ENCODE measurements at regions not wholly inside any gene's neighbourhood (a gene's known extent, or its start where the extent isn't known, plus 50 kb on each side); places are given as distances from the start of the nearest gene placed in this dataset.
A peak's percentile ranks its signal among the peaks of the same experiment; 100 is the strongest.
"Not testable (repeated sequence)": the region's sequence is repeated elsewhere in the genome, so short reads cannot be mapped to it uniquely, and the experiment has no call there.

- no peak for DNase-seq (ENCODE audit: low read depth)
Measured at GRCh38 chr14:58752771-58753201, 115.0 kb downstream of the DACT1 start.

- no peak for DNase-seq (ENCODE audit: low read depth)
Measured at GRCh38 chr14:58755031-58755925, 117.5 kb downstream of the DACT1 start.

DNA sequence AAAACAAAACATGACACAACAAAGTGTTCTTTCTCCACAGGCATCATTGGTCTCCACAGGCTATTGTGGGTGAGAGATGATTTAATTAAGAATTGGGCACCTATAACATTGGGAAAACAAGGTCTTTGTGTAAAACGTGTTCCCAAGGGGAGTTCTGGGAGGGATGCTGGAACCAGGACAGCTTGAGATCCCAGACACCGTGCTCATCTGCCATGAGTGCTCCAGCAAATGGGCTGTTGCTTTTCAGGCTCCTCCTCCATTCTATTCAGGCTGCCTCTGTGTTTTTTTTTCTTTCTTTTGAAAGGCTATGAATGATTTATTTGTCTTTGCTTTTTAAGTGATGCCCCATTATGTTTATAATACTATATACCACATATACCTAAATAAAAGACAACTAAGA lies 122.4 kb downstream of the DACT1 start:
- no peak for DNase-seq (ENCODE audit: low read depth)

DNA sequence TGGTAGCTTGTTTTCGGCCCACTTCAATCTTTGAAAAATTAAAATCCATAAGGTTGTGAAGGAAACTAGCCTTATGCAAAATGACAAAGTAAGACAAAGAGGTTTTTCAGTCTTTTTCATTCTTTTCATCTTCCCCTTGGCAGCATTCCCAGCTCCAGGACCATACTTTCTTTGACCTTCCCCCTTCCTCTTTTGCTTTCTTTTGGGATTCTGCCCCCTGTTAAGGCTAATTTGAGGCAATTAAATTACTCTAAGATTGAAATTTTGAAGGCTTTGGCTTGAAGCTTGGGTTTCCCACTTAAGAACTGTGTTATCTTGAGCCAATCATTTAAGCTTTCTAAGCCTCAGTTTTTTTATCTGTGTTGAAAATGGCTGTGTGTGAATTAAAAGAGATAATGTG lies 124.9 kb downstream of the DACT1 start:
- DNase-seq (ENCODE audit: low read depth), result no peak

GRCh38 chr14:58763210-58763609 lies 125.4 kb downstream of the DACT1 start:
- no peak for DNase-seq (ENCODE audit: low read depth)

- DNase-seq (ENCODE audit: low read depth), result no peak
Measured at GRCh38 chr14:58765418-58765831, 127.7 kb downstream of the DACT1 start.

GRCh38 chr14:58765843-58766242 lies 128.1 kb downstream of the DACT1 start:
- no peak for DNase-seq (ENCODE audit: low read depth)

GRCh38 chr14:58769011-58769643 lies 131.4 kb downstream of the DACT1 start:
- DNase-seq (ENCODE audit: low read depth), result no peak

- no peak for DNase-seq (ENCODE audit: low read depth)
Measured at GRCh38 chr14:58769771-58770170, 132.0 kb downstream of the DACT1 start.

- DNase-seq (ENCODE audit: low read depth), result no peak
Measured at GRCh38 chr14:58770491-58770982, 132.8 kb downstream of the DACT1 start.

DNA sequence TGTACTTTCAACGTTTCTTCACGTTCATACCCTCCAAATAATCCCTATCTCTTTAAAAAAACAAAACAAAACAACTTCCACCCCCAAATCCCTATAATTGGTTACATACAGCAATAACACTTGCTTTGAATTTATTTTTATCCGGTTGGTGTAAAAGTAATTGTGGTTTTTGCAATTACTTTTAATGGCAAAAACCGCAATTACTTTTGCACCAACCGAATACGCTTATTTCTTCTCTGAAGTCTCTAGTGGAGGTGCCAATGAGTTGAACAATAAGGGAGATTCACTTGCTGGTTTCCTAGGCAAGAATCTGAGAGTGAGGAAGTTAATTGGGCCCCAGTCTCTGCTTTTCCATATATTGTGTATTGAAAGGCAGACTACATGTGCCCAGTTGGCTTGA lies 133.3 kb downstream of the DACT1 start:
- DNase-seq (ENCODE audit: low read depth), result no peak

DNA sequence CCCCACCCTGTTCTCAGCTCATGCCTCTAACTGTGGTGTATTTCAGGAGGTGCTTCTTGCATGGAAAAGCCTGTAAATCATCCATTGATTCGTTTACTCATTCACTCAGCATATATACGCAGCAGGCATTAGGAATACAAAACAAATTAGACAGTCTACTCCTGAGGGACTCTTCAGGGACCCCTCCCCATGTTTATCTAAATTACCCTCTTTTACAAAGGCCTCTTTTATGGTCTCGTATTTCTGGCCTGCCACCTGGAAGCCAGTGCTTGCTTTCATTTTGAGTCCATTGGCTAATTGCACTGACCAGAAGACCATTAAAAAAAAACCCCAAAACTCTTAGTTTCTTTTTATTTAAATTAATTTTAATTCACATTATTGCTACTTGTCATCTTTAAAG lies 134.4 kb downstream of the DACT1 start:
- no peak for DNase-seq (ENCODE audit: low read depth)

- DNase-seq (ENCODE audit: low read depth), result peak; percentile 70
Measured at GRCh38 chr14:58772794-58773620, 135.2 kb downstream of the DACT1 start.

DNA sequence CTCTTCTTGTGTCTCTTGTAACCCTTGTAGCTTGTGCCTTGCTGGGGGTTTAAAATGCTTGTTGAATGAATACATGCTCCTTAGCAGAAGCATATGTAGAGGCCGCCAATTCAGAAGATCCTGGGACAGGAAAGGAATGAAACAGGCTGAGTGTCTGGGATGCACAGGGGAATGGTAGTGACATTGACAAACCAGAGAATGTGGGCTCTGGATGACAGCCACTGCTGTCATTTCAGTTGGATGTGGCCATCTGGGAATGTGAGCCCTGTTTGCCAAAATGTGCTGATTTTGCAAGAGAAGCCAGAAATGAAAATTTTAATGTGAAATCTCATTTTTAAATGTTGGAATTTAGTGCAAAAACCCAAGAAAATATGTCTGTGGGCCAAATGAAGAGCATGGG lies 136.8 kb downstream of the DACT1 start:
- no peak for DNase-seq (ENCODE audit: low read depth)

- not testable (repeated sequence) for DNase-seq (ENCODE audit: low read depth)
Measured at GRCh38 chr14:58775130-58775529, 137.4 kb downstream of the DACT1 start.

- DNase-seq (ENCODE audit: low read depth), result no peak
Measured at GRCh38 chr14:58776516-58776915, 138.8 kb downstream of the DACT1 start.

DNA sequence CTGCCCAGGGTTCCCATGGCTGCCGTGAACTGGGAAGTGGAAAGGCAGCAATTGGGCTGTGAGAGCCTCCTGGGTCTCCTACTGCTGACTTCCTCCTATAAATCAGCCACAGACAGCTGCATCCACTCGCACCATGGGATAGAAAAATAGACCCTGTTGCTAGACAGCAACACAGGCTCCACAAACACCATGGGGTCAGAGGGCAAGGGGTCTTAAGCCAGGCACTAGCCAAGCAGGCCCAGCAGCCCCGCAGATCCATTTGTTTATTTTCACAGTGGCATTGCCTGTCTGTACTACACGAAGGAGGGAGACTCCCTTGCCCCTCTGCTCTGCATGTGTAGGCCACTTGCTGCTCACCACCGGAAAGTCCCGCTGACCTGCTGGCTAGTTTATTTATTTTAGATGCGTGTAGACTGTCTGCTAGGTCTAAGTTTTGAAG lies 139.8 kb downstream of the DACT1 start:
- no peak for DNase-seq (ENCODE audit: low read depth)

- DNase-seq (ENCODE audit: low read depth), result no peak
Measured at GRCh38 chr14:58778202-58778601, 140.4 kb downstream of the DACT1 start.

- DNase-seq (ENCODE audit: low read depth), result no peak
Measured at GRCh38 chr14:58779376-58779775, 141.6 kb downstream of the DACT1 start.

DNA sequence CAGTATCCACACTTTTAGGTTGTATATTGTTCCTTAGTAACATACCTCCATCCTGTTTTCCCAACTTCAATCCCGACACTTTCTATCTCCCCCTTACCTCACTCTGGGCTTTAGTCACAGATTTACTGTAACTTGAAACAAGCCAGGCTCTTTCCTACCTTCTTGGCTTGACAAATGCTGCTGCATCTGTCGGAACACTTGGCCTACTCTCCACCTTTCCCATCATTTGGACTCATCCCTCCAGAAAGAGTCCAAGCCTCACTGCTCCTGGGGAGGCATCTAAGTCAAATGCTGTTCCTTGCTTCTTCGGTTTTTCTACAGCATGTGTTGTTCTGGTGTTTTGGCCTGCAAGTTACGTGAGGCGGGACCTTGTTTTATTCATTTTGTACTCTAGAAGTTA lies 142.4 kb downstream of the DACT1 start:
- DNase-seq (ENCODE audit: low read depth), result no peak

DNA sequence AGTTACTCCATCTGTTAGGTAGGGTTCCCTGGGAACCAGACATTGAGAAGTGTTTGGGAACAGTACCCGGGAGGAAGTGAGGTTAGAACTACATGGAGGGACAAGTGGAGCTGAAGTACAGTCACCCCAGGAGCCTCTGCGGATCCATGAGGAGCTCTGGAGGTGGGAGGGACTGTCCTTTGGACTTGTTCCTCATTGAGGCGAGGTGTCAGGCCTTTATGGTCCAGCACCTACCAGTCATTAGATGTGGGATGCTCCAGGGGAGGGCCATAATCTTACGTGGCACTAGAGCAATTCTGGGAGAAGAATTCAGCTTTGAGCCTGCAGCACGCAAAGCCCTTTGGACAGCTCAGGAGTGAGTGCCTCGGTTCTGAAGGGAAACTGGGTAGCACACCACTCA lies 142.8 kb downstream of the DACT1 start:
- no peak for DNase-seq (ENCODE audit: low read depth)

- no peak for DNase-seq (ENCODE audit: low read depth)
Measured at GRCh38 chr14:58782011-58782410, 144.2 kb downstream of the DACT1 start.
